ENCODE measurements at regions not wholly inside any gene's neighbourhood (a gene's known extent, or its start where the extent isn't known, plus 50 kb on each side); places are given as distances from the start of the nearest gene placed in this dataset.

DNA sequence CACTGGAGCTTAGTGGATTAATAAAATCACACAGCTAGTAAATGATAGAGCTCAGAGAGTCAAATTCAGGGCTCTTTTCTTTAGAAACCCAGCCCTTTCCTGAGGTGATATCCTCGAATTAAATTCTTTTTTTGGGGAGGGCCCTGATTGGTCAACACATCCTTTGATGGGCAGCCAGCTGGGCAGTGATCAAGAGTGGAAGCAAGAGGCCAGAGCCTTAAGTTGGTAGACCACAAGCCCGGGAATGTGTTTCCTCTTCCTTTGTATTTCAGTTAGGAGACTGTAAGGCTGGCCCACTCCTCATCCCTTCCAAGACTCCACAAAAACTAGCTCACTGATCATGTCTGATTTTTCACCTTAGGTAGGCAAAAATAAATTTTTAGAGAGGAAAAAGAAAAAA is 640.5 kb downstream of the DHX35 start:
- no peak for DNase-seq (ENCODE audit: low spot score)
- TF ChIP-seq CTCF (IDR thresholded peaks at IDR 0.05) = no peak
- Histone ChIP-seq H3K27ac (no peak overlapping the region), H3K4me3 (no peak overlapping the region)

- TF ChIP-seq CTCF (IDR thresholded peaks at IDR 0.05) = no peak
- Histone ChIP-seq H3K4me3 (no peak overlapping the region), H3K27ac (no peak overlapping the region)
- no peak for DNase-seq (ENCODE audit: low spot score)
Observed at GRCh38 chr20:39600871-39601270, 638.7 kb downstream of the DHX35 start.

GRCh38 chr20:39600156-39600555 is 638.0 kb downstream of the DHX35 start:
- DNase-seq (ENCODE audit: low spot score) = no peak
- H3K27ac ChIP-seq = no peak overlapping the region
- no peak overlapping the region for H3K4me3 ChIP-seq
- no peak for TF ChIP-seq CTCF (IDR thresholded peaks at IDR 0.05)

DNA sequence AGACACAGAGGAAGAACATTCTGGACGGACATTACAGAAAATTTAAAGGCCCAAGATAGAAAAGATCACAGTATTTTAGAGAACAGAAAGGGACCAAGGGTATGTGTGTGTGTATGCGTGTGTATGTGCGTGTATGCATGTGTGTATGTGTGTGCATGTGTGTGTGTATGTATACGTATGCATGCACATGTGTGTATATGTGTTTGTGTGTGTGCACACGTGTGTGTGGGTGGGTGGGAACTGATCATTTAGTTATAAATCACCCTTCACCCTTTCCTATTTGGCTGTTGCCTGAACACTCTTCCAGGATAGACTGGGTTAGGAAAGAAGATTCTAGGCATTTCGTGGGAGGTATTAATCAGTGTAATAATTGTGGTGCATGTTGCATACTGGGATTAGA is 634.4 kb downstream of the DHX35 start:
- DNase-seq (ENCODE audit: low spot score) = no peak
- H3K4me3 ChIP-seq = no peak overlapping the region
- TF ChIP-seq CTCF (IDR thresholded peaks at IDR 0.05) = no peak
- no peak overlapping the region for H3K27ac ChIP-seq

DNA sequence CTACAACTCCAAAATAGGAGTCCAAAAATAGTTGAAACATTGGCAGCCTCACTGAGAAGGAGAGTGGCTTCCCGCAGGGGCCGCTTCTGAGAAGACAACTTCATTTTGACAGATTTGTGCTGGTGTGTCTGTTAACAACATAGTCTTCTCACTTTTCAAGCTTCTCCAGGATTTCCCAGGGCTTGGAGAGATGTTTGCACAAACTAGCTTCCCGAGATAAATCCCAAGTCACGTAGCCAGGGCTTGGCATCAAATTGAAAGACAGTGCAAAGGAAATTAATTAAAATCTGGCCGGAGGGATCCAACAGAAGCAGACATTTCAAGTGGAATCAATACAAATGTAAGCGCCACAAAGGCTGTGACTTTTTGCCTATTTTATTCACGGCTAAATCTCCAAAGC is 630.2 kb downstream of the DHX35 start:
- Histone ChIP-seq H3K27ac (no peak overlapping the region), H3K4me3 (no peak overlapping the region)
- no peak for TF ChIP-seq CTCF (IDR thresholded peaks at IDR 0.05)
- DNase-seq (ENCODE audit: low spot score) = no peak

- TF ChIP-seq CTCF (IDR thresholded peaks at IDR 0.05) = no peak
- Histone ChIP-seq H3K27ac (no peak overlapping the region), H3K4me3 (no peak overlapping the region)
- no peak for DNase-seq (ENCODE audit: low spot score)
Observed at GRCh38 chr20:39588148-39588757, 626.1 kb downstream of the DHX35 start.

- H3K27ac ChIP-seq = no peak overlapping the region
- no peak for TF ChIP-seq CTCF (IDR thresholded peaks at IDR 0.05)
- DNase-seq (ENCODE audit: low spot score) = no peak
- H3K4me3 ChIP-seq = no peak overlapping the region
Observed at GRCh38 chr20:39581034-39581433, 618.9 kb downstream of the DHX35 start.

Data from coronary artery (tissue), 2 donors.